ENCODE measurements at regions not wholly inside any gene's neighbourhood (a gene's known extent, or its start where the extent isn't known, plus 50 kb on each side); places are given as distances from the start of the nearest gene placed in this dataset.

- ChIA-PET POLR2A (no interaction called here), CTCF (interaction anchor here (0.9 to 1.4 kb wide), 2 partner anchors 11 to 27 kb away, joined by 3 to 5 read pairs; no protein-coding TSS in a partner anchor)
- no peaks in the 10 kb centered on the region for H3K36me3 ChIP-seq (ENCODE audit: control insufficient read depth, insufficient read depth, low read length)
- DNase-seq (ENCODE audit: low read depth): no peak
- no peaks in the 10 kb centered on the region for H3K27me3 ChIP-seq (ENCODE audit: control insufficient read depth, insufficient read depth, low read length)
- no peak overlapping the region for H3K4me3 ChIP-seq (ENCODE audit: low read depth, low read length)
- TF ChIP-seq, protein P1, sequence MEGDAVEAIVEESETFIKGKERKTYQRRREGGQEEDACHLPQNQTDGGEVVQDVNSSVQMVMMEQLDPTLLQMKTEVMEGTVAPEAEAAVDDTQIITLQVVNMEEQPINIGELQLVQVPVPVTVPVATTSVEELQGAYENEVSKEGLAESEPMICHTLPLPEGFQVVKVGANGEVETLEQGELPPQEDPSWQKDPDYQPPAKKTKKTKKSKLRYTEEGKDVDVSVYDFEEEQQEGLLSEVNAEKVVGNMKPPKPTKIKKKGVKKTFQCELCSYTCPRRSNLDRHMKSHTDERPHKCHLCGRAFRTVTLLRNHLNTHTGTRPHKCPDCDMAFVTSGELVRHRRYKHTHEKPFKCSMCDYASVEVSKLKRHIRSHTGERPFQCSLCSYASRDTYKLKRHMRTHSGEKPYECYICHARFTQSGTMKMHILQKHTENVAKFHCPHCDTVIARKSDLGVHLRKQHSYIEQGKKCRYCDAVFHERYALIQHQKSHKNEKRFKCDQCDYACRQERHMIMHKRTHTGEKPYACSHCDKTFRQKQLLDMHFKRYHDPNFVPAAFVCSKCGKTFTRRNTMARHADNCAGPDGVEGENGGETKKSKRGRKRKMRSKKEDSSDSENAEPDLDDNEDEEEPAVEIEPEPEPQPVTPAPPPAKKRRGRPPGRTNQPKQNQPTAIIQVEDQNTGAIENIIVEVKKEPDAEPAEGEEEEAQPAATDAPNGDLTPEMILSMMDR (IDR thresholded peaks at IDR 0.05; ENCODE audit: insufficient read depth, low read depth, low read length): no peak
Observed at GRCh38 chr2:19300961-19301360, 57.5 kb downstream of the OSR1 start.

- H3K4me3 ChIP-seq (ENCODE audit: low read depth, low read length): no peak overlapping the region
- POLR2A ChIA-PET: no interaction called here
- CTCF ChIA-PET: interaction anchor here (0.9 to 1.0 kb wide), 2 partner anchors 9 to 12 kb away, joined by 3 read pairs; no protein-coding TSS in a partner anchor
- no peaks in the 10 kb centered on the region for H3K27me3 ChIP-seq (ENCODE audit: control insufficient read depth, insufficient read depth, low read length)
- DNase-seq (ENCODE audit: low read depth): peak; percentile 9
- H3K36me3 ChIP-seq (ENCODE audit: control insufficient read depth, insufficient read depth, low read length): no peaks in the 10 kb centered on the region
- TF ChIP-seq, protein P1 (IDR thresholded peaks at IDR 0.05; ENCODE audit: insufficient read depth, low read depth, low read length): no peak
Observed at GRCh38 chr2:19299522-19299921, 58.9 kb downstream of the OSR1 start.

- TF ChIP-seq, protein P1 (IDR thresholded peaks at IDR 0.05; ENCODE audit: insufficient read depth, low read depth, low read length): no peak
- CTCF ChIA-PET: interaction anchor here (0.7 to 1.0 kb wide), 2 partner anchors 13 to 345 kb away, joined by 3 read pairs; no protein-coding TSS in a partner anchor
- DNase-seq (ENCODE audit: low read depth): no peak
- Histone ChIP-seq H3K4me3 (ENCODE audit: low read depth, low read length) (no peak overlapping the region), H3K27me3 (ENCODE audit: control insufficient read depth, insufficient read depth, low read length) (no peaks in the 10 kb centered on the region), H3K36me3 (ENCODE audit: control insufficient read depth, insufficient read depth, low read length) (no peaks in the 10 kb centered on the region)
- POLR2A ChIA-PET: no interaction called here
Observed at GRCh38 chr2:19299032-19299431, 59.4 kb downstream of the OSR1 start.

GRCh38 chr2:19297716-19298115 is 60.7 kb downstream of the OSR1 start:
- no peaks in the 10 kb centered on the region for H3K36me3 ChIP-seq (ENCODE audit: control insufficient read depth, insufficient read depth, low read length)
- TF ChIP-seq, protein P1 (IDR thresholded peaks at IDR 0.05; ENCODE audit: insufficient read depth, low read depth, low read length): no peak
- H3K4me3 ChIP-seq (ENCODE audit: low read depth, low read length): no peak overlapping the region
- CTCF ChIA-PET: interaction anchor here (0.7 kb wide), 1 partner anchor 17 kb away, joined by 3 read pairs; no protein-coding TSS in a partner anchor
- H3K27me3 ChIP-seq (ENCODE audit: control insufficient read depth, insufficient read depth, low read length): no peaks in the 10 kb centered on the region
- DNase-seq (ENCODE audit: low read depth): no peak
- POLR2A ChIA-PET: no interaction called here

- POLR2A ChIA-PET: no interaction called here
- DNase-seq (ENCODE audit: low read depth): no peak
- Histone ChIP-seq H3K36me3 (ENCODE audit: control insufficient read depth, insufficient read depth, low read length) (no peaks in the 10 kb centered on the region), H3K27me3 (ENCODE audit: control insufficient read depth, insufficient read depth, low read length) (no peaks in the 10 kb centered on the region), H3K4me3 (ENCODE audit: low read depth, low read length) (no peak overlapping the region)
- CTCF ChIA-PET: no interaction called here
- TF ChIP-seq, protein P1 (IDR thresholded peaks at IDR 0.05; ENCODE audit: insufficient read depth, low read depth, low read length): no peak
Observed at GRCh38 chr2:19295998-19296502, 62.4 kb downstream of the OSR1 start.

Data from BJ (cell line).